ENCODE measurements at regions not wholly inside any gene's neighbourhood (a gene's known extent, or its start where the extent isn't known, plus 50 kb on each side); places are given as distances from the start of the nearest gene placed in this dataset.

DNA sequence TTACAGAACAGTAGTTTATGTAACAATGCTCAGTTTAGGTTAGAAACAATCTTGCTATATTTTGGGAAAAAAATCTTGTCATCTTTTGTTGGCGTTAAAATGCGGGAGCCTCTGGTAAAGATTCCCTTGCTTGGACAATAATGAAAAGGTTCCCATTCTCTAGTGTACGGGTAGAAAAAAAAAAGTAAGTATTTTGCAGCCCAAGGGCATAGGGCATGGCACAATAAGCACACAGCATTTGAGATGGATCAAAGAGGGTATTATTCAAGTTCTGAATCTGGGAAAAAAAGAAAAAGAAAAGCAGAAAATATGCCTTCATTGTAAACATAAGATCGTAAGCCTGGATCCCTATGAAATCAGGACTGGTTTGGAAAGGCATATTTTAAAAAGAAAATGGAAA lies 408.6 kb upstream of the ROBO2 start:
- TF ChIP-seq, protein P1, sequence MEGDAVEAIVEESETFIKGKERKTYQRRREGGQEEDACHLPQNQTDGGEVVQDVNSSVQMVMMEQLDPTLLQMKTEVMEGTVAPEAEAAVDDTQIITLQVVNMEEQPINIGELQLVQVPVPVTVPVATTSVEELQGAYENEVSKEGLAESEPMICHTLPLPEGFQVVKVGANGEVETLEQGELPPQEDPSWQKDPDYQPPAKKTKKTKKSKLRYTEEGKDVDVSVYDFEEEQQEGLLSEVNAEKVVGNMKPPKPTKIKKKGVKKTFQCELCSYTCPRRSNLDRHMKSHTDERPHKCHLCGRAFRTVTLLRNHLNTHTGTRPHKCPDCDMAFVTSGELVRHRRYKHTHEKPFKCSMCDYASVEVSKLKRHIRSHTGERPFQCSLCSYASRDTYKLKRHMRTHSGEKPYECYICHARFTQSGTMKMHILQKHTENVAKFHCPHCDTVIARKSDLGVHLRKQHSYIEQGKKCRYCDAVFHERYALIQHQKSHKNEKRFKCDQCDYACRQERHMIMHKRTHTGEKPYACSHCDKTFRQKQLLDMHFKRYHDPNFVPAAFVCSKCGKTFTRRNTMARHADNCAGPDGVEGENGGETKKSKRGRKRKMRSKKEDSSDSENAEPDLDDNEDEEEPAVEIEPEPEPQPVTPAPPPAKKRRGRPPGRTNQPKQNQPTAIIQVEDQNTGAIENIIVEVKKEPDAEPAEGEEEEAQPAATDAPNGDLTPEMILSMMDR (IDR thresholded peaks at IDR 0.05; ENCODE audit: insufficient read depth, low read length): no peak
- TF ChIP-seq POLR2AphosphoS5 (IDR thresholded peaks at IDR 0.05; ENCODE audit: low read depth) (no peak), GABPA (IDR thresholded peaks at IDR 0.05; ENCODE audit: low read depth) (no peak), SPI1 (IDR thresholded peaks at IDR 0.05; ENCODE audit: borderline replicate concordance, low read depth) (no peak)
- TF ChIP-seq, protein P2, sequence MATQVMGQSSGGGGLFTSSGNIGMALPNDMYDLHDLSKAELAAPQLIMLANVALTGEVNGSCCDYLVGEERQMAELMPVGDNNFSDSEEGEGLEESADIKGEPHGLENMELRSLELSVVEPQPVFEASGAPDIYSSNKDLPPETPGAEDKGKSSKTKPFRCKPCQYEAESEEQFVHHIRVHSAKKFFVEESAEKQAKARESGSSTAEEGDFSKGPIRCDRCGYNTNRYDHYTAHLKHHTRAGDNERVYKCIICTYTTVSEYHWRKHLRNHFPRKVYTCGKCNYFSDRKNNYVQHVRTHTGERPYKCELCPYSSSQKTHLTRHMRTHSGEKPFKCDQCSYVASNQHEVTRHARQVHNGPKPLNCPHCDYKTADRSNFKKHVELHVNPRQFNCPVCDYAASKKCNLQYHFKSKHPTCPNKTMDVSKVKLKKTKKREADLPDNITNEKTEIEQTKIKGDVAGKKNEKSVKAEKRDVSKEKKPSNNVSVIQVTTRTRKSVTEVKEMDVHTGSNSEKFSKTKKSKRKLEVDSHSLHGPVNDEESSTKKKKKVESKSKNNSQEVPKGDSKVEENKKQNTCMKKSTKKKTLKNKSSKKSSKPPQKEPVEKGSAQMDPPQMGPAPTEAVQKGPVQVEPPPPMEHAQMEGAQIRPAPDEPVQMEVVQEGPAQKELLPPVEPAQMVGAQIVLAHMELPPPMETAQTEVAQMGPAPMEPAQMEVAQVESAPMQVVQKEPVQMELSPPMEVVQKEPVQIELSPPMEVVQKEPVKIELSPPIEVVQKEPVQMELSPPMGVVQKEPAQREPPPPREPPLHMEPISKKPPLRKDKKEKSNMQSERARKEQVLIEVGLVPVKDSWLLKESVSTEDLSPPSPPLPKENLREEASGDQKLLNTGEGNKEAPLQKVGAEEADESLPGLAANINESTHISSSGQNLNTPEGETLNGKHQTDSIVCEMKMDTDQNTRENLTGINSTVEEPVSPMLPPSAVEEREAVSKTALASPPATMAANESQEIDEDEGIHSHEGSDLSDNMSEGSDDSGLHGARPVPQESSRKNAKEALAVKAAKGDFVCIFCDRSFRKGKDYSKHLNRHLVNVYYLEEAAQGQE (IDR thresholded peaks at IDR 0.05; ENCODE audit: insufficient replicate concordance, low read depth): no peak

All from HL-60 (cell line).